ENCODE measurements at regions not wholly inside any gene's neighbourhood (a gene's known extent, or its start where the extent isn't known, plus 50 kb on each side); places are given as distances from the start of the nearest gene placed in this dataset.
"Not testable (repeated sequence)": the region's sequence is repeated elsewhere in the genome, so short reads cannot be mapped to it uniquely, and the experiment has no call there.

DNA sequence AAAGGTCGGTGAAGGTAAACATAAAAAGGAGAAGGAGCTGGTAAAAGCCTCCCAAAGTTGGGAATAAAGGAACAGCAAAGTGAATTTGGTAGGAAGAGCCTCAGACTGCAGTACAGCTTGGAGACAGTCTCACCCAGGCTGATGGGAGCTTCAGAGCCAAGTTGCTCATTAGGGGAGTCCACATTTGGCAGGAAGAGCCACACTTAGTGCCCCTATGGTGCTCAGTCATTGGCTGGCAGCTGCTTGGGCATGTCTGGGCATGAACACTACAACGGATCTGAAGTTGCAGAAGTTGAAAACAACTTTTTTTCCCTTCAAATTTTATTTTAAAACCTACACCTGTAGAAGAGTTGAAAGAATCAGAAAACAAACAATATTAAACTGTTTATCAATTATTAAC, 2497.3 kb downstream of the ARAP2 start:
- no peak for DNase-seq

DNA sequence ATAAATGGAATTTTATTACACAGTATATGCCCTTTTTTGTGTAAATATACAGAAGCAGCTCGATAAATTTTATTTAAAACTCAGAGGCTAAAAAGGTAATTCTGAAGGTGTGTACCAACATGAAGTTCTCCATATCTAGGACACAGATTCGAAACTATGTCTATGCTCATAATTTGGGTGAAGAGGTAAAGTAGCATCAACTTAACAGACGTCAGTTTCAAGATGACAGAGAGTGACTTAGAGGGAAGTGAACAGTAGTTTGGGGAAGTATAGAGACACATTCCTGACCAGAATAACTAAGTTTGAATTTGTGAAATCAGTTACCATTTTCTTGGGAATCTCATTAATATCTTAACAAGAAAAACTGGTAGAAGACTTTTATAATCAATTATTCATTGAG, 2493.3 kb downstream of the ARAP2 start:
- no peak for DNase-seq

- DNase-seq: no peak
These were observed 2471.7 kb downstream of the ARAP2 start for GRCh38 chr4:33772582-33772981.

- peak; percentile 83 for DNase-seq
These were observed 2463.1 kb downstream of the ARAP2 start for GRCh38 chr4:33780952-33781791.

GRCh38 chr4:33785843-33786242, 2458.5 kb downstream of the ARAP2 start:
- DNase-seq: no peak

DNA sequence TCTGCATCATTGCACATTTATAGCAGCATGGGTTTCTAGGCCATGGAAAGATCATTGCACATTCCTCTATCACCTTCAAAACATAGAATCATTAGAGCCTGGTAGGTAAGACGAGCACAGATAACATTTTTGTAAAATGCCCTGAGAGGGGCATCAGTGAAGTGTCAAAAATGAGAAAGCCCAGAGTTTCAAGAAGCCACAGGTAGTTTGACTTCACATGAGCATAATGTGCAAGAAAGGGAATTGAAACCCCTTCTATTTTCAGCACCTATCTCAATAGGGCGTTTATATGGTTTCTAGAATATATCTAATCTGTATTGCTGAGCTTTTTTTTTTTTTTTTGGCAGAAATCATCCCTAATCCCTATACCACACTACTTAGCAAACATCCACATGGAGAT, 2441.7 kb downstream of the ARAP2 start:
- no peak for DNase-seq

DNA sequence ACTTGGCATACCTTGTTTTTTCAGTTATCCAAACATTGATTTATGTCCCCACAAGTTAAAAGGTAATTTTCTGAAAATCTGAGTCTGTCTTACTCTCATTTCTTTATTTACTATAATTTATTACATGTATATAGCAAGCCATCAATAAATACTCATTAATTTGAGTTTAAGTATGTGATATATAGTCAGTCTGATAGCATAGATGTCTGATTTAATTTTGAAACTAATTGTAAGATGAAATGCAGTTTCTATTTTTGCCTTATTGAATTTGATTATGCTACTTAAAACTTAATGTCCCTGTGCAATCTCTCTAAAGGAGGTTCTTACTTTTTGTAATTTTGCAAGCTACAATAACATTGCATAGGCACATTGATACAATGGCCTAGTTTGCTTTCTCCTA, 2418.6 kb downstream of the ARAP2 start:
- DNase-seq: no peak

DNA sequence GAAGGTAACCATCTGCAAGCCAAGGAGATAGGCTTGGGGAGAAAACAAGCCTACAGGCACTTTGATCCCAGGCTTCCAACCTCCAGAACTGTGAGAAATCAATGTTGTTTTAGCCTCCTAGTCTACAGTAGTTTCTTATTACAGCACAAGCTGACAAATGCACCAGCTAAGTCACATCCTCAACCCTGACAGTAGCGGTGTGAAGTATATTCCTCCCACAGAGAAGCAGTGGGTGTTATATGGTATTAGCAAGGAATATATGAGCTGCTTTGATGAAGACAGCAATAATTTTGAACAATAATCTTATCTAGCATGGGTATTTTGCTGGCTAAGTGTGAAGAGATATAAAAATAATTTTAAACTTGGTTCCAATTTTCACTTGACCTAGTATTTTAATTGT, 2415.0 kb downstream of the ARAP2 start:
- DNase-seq: not testable (repeated sequence)

DNA sequence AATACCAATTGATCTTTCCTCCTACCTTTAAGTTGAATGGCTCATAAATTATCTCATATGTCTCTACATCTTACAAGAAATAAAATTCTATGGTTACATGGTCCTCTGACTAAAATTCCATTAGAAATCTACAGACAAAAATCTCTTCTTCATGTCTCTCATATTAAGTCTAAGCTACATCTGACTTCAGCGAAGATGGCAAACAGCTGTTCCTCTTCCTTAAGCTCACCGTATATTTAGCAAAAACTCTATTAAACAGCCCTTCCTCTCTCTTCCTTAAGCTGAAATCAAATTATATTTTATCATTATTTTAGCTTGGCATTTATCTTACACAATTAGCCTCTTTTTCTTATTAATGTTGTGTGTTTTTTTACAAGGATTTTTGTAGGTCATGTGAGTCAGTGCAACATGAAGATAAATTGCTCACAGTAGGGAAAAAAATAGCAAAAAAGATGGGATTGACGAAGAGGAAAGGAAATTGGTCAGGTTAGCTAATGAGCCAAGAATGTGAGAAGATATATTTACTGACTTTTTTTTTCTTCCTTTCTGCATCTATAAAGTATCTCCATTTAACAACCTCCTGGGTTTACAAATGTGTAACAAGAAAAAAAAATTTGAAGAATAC, 2412.8 kb downstream of the ARAP2 start:
- DNase-seq: peak; percentile 73

DNA sequence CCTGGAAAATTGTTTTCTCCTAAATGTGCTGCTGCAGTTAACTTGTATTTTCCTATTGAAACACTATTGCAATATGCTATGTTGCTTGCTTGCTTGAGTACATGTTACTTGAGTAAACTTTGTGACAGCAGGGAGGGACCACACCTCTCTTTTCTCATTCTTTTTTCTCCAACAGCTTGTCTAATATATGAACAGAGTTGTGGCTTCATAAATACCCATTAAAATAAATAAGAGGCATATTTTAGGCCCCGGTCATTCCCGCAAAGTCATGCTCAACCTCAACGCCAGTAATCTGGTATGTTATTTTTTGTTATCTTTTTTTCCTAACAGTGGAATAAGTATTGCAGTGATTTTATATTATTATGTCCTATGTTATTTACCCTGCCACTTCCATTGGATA, 2408.6 kb downstream of the ARAP2 start:
- DNase-seq: peak; percentile 68

- peak; percentile 96 for DNase-seq
These were observed 2407.1 kb downstream of the ARAP2 start for GRCh38 chr4:33837043-33837838.

GRCh38 chr4:33841120-33841519, 2403.2 kb downstream of the ARAP2 start:
- no peak for DNase-seq

DNA sequence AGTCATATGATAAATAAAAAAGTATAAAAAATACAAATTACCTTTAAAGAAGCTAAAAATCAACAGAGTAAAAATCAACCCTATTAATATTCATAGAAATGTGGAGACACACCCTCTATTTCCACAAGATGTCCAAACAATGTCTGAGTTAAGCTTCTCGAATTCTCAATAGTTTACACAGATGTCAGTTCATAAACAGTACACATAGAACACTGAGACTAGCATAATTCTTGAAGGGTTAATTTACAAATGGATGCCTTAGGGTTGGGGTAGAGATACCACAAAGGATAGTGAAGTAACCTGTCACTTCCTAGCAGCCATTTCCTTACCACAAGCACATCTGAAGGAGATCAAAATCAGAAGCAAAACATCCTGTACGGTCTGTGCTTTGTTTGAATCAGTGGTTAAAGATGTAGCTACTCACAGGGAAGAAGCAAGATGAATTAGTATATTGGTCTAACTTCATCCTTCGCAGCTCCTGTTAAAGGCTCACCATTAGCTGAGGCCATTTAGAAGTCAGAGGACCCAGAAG, 2393.9 kb downstream of the ARAP2 start:
- peak; percentile 81 for DNase-seq

GRCh38 chr4:33853670-33854069, 2390.6 kb downstream of the ARAP2 start:
- not testable (repeated sequence) for DNase-seq

GRCh38 chr4:33864290-33864859, 2379.9 kb downstream of the ARAP2 start:
- DNase-seq: no peak

GRCh38 chr4:33873791-33874190, 2370.5 kb downstream of the ARAP2 start:
- no peak for DNase-seq

- DNase-seq: no peak
These were observed 2365.6 kb downstream of the ARAP2 start for GRCh38 chr4:33878710-33879109.

DNA sequence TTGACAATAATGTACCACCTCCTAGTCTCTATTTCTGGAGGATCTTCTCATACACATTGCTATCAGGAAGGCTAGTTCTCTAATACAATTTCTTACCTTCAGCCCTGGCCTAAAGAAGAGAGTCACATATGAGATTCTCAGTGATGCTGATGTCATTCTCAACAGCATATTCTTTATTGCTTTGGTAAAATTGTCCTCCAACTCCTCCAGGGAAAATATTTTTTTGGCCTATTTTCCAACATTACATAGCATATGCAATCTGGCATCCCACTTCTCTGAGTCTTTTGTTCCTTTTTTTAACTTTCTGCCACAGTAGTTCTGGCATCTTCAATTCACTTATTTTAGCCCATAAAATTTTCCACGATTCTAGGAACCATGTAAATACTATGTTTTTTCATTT, 2363.1 kb downstream of the ARAP2 start:
- no peak for DNase-seq

- DNase-seq: peak; percentile 69
These were observed 2361.9 kb downstream of the ARAP2 start for GRCh38 chr4:33882246-33882990.

DNA sequence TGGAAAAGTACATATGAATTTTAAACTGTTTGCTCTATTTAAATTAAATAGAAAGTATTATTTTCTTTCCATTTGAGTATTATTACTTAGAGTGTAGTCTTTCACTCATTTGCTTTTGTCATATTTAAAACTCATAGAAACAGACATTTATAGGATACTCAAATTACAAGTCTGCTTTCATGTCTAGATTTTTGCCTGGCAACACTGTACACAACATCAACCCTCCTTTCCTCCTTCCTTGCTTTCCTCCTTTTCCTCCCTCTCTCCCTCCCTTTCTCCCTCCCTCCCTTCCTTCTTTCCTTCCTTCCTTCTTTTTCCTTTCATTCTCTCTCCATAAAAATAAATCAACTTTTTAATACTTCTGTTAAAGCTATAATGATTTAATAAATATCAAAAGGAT, 2361.2 kb downstream of the ARAP2 start:
- DNase-seq: peak; percentile 3

DNA sequence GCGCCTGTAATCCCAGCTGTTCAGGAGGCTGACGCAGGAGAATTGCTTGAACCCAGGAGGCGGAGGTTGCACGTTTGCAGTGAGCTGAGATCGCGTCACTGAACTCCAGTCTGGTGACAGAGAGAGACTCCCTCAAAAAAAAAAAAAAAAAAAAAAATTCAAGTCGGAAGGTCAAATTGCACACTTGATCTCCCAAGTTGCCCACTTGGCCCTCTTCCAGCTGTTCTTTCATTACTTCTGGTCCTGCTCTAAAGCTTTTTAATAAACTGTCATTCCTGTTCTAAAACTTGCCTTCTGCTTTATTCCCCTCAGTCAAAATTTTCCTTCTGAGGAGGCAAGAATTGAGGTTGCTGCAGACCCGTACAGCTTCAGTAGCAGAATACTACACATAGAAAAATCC, 2358.0 kb downstream of the ARAP2 start:
- DNase-seq: no peak

DNA sequence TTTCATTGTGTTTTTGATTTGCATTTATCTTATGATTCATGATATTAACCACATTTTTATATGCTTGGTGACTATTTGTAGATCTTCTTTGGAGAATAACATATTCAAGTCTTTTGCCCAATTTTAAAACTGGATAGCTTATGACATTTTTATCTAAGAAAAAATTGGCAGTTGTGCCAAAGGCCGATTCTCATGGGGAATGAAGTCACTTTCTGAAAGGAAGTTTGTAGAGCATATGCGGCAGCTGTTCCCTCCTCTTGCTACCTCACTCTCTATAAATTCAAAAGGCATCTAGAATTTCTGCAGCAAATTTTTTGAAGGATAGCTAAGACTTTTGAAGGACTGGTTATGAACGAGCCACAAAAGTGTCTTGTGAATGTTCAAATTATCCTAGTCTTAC, 2353.5 kb downstream of the ARAP2 start:
- DNase-seq: peak; percentile 19
